AG09319 (cell line): ENCODE measurements at regions not wholly inside any gene's neighbourhood (a gene's known extent, or its start where the extent isn't known, plus 50 kb on each side); places are given as distances from the start of the nearest gene placed in this dataset.

Experiments
- DNase-seq: peaks from one replicate; pipeline ENCODE4 v3.0.0-alpha.2; 2010; ENCODE audit warnings: low read depth; ENCODE audit errors: extremely low read depth
- CTCF ChIP-seq: IDR thresholded peaks from 2 replicates; pipeline ENCODE4 v1.5.1; 2011; ENCODE audit warnings: low read depth, mild to moderate bottlenecking, inconsistent platforms, low read length, moderate library complexity

- DNase-seq: no peak
- TF ChIP-seq CTCF: no peak
Observed at GRCh38 chr13:104817271-104817670, 1718.2 kb downstream of the EFNB2 start.

GRCh38 chr13:104816726-104817125 is 1718.7 kb downstream of the EFNB2 start:
- TF ChIP-seq CTCF: no peak
- DNase-seq: no peak

GRCh38 chr13:104810242-104810641 is 1725.2 kb downstream of the EFNB2 start:
- DNase-seq: no peak
- no peak for TF ChIP-seq CTCF

GRCh38 chr13:104809483-104809882 is 1726.0 kb downstream of the EFNB2 start:
- no peak for DNase-seq

GRCh38 chr13:104805346-104805745 is 1730.1 kb downstream of the EFNB2 start:
- no peak for TF ChIP-seq CTCF
- DNase-seq: no peak

More at GRCh38 chr13:104809483-104809882, 1726.0 kb downstream of the EFNB2 start:
- TF ChIP-seq CTCF: no peak

- TF ChIP-seq CTCF: no peak
- DNase-seq: no peak
Observed at GRCh38 chr13:104799152-104799551, 1732.9 kb upstream of the SLC10A2 start.

GRCh38 chr13:104798486-104798885 is 1732.3 kb upstream of the SLC10A2 start:
- no peak for DNase-seq
- no peak for TF ChIP-seq CTCF
